SK-N-SH treated with all-trans-retinoic acid at 6 μM for 48 hours (cell line): ENCODE measurements at regions not wholly inside any gene's neighbourhood (a gene's known extent, or its start where the extent isn't known, plus 50 kb on each side); places are given as distances from the start of the nearest gene placed in this dataset.

Experiments
- ATAC-seq: fragments of 200-7000 bp; cut with Tn5 transposase; 3 replicates; pipeline ENCODE4 v1.9.1; 2020; ENCODE audit warnings: mild to moderate bottlenecking, moderate library complexity
- ARNTL ChIP-seq: fragments of 450-650 bp; formaldehyde crosslinking; IDR thresholded peaks from 2 replicates; pipeline ENCODE4 v1.5.0; 2020; ENCODE audit warnings: low read depth, mild to moderate bottlenecking, moderate library complexity, borderline replicate concordance
- BACH2 ChIP-seq: fragments of 250-450 bp; sonication (Bioruptor Pico); IDR thresholded peaks from 2 replicates; pipeline ENCODE4 v1.9.0; 2021; ENCODE audit warnings: mild to moderate bottlenecking, borderline replicate concordance
- CSDC2 ChIP-seq: fragments of 250-450 bp; sonication (Bioruptor Pico); IDR thresholded peaks from 2 replicates; pipeline ENCODE4 v1.5.0; 2020; ENCODE audit warnings: mild to moderate bottlenecking, moderate library complexity
- ESRRG ChIP-seq: fragments of 250-450 bp; sonication (Bioruptor Pico); IDR thresholded peaks from 2 replicates; pipeline ENCODE4 v1.6.1; 2021; ENCODE audit warnings: mild to moderate bottlenecking
- GLIS3 ChIP-seq: fragments of 250-450 bp; sonication (Bioruptor Pico); IDR thresholded peaks from 2 replicates; pipeline ENCODE4 v1.5.0; 2020; ENCODE audit warnings: mild to moderate bottlenecking, moderate library complexity
- ISL1 ChIP-seq: fragments of 250-450 bp; sonication (Bioruptor Pico); IDR thresholded peaks from 2 replicates; pipeline ENCODE4 v2.1.2; 2022; ENCODE audit warnings: mild to moderate bottlenecking, moderate library complexity
- PPARA ChIP-seq: fragments of 250-450 bp; sonication (Bioruptor Pico); IDR thresholded peaks from 2 replicates; pipeline ENCODE4 v1.5.0; 2020; ENCODE audit warnings: mild to moderate bottlenecking, borderline replicate concordance
- RARB ChIP-seq: fragments of 250-450 bp; sonication (Bioruptor Pico); IDR thresholded peaks from 2 replicates; pipeline ENCODE4 v1.8.0; 2021; ENCODE audit warnings: mild to moderate bottlenecking, moderate library complexity
- SNAI2 ChIP-seq: fragments of 250-450 bp; sonication (Bioruptor Pico); IDR thresholded peaks from 2 replicates; pipeline ENCODE4 v1.5.0; 2020; ENCODE audit warnings: mild to moderate bottlenecking, moderate library complexity
- TCF4 ChIP-seq: fragments of 250-450 bp; sonication (Bioruptor Pico); IDR thresholded peaks from 2 replicates; pipeline ENCODE4 v1.8.0; 2021; ENCODE audit warnings: mild to moderate bottlenecking, moderate library complexity, borderline replicate concordance
- TOX ChIP-seq: fragments of 250-450 bp; sonication (Bioruptor Pico); IDR thresholded peaks from 2 replicates; pipeline ENCODE4 v1.8.0; 2021; ENCODE audit warnings: mild to moderate bottlenecking, moderate library complexity, borderline replicate concordance
- ZC3H10 ChIP-seq: fragments of 250-450 bp; sonication (Bioruptor Pico); IDR thresholded peaks from 2 replicates; pipeline ENCODE4 v1.5.1; 2021; ENCODE audit warnings: mild to moderate bottlenecking, moderate library complexity
- ZFP3 ChIP-seq: fragments of 250-450 bp; sonication (Bioruptor Pico); IDR thresholded peaks from 2 replicates; pipeline ENCODE4 v1.5.0; 2020; ENCODE audit warnings: mild to moderate bottlenecking, moderate library complexity
- ZFP30 ChIP-seq: fragments of 450-650 bp; formaldehyde crosslinking; IDR thresholded peaks from 2 replicates; pipeline ENCODE4 v1.5.0; 2022; ENCODE audit warnings: mild to moderate bottlenecking, moderate library complexity
- ZNF565 ChIP-seq: fragments of 450-650 bp; formaldehyde crosslinking; conservative IDR thresholded peaks from 2 replicates; pipeline ENCODE4 v1.5.0; 2020; ENCODE audit warnings: low read depth, mild to moderate bottlenecking, moderate library complexity
- ZNF70 ChIP-seq: fragments of 450-650 bp; formaldehyde crosslinking; IDR thresholded peaks from 2 replicates; pipeline ENCODE4 v1.5.0; 2020; ENCODE audit warnings: mild to moderate bottlenecking, moderate library complexity
- ZNF8 ChIP-seq: fragments of 450-650 bp; formaldehyde crosslinking; IDR thresholded peaks from 2 replicates; pipeline ENCODE4 v1.5.0; 2020; ENCODE audit warnings: mild to moderate bottlenecking, moderate library complexity
- TF ChIP-seq, protein P1 (sequence below): fragments of 250-450 bp; sonication (Bioruptor Pico); IDR thresholded peaks from 2 replicates; pipeline ENCODE4 v1.8.0; 2020; ENCODE audit warnings: mild to moderate bottlenecking, moderate library complexity, borderline replicate concordance
- TF ChIP-seq, protein P2 (sequence below): fragments of 250-450 bp; sonication (Bioruptor Pico); IDR thresholded peaks from 2 replicates; pipeline ENCODE4 v1.5.1; 2020; ENCODE audit warnings: low read depth, mild to moderate bottlenecking, moderate library complexity
- TF ChIP-seq, protein P3 (sequence below): fragments of 250-450 bp; sonication (Bioruptor Pico); IDR thresholded peaks from 2 replicates; pipeline ENCODE4 v1.5.0; 2020; ENCODE audit warnings: mild to moderate bottlenecking, moderate library complexity
- TF ChIP-seq, protein P4 (sequence below): fragments of 250-450 bp; sonication (Bioruptor Pico); IDR thresholded peaks from 2 replicates; pipeline ENCODE4 v1.5.1; 2021; ENCODE audit warnings: mild to moderate bottlenecking, moderate library complexity
- TF ChIP-seq, protein P5 (sequence below): fragments of 250-450 bp; sonication (Bioruptor Pico); IDR thresholded peaks from 2 replicates; pipeline ENCODE4 v1.8.0; 2021; ENCODE audit warnings: low read depth, mild to moderate bottlenecking, moderate library complexity, borderline replicate concordance

DNA sequence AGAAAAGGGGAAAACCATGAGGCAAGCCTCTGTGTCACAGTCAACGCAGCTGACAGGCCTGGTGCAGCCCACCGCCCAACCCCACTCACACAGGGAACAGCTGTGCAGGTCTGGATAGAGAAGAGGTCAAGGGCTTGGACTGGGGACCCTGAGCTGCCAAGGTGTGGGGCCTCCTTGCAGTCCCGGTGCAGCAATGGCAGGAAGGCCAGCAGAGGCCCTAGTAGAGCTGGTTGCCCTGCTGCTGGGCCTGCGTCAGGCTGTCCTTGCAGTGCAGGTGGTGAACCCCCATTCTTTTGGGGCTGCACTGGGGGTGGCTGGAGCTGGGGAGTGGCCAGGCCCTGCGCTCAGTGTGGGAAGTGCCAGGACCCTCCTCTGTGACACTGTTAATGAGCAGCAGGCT lies 482.0 kb downstream of the SMARCA1 start:
- TF ChIP-seq ARNTL (CRISPR knock-in tag) (no peak), TCF4 (no peak), ZNF565 (no peak), ESRRG (CRISPR knock-in tag) (no peak), CSDC2 (no peak), ISL1 (CRISPR knock-in tag) (no peak), GLIS3 (CRISPR knock-in tag) (no peak), ZFP3 (CRISPR knock-in tag) (no peak), TOX (CRISPR knock-in tag) (no peak), ZNF8 (CRISPR knock-in tag) (no peak), ZC3H10 (no peak)
- TF ChIP-seq, protein P1, sequence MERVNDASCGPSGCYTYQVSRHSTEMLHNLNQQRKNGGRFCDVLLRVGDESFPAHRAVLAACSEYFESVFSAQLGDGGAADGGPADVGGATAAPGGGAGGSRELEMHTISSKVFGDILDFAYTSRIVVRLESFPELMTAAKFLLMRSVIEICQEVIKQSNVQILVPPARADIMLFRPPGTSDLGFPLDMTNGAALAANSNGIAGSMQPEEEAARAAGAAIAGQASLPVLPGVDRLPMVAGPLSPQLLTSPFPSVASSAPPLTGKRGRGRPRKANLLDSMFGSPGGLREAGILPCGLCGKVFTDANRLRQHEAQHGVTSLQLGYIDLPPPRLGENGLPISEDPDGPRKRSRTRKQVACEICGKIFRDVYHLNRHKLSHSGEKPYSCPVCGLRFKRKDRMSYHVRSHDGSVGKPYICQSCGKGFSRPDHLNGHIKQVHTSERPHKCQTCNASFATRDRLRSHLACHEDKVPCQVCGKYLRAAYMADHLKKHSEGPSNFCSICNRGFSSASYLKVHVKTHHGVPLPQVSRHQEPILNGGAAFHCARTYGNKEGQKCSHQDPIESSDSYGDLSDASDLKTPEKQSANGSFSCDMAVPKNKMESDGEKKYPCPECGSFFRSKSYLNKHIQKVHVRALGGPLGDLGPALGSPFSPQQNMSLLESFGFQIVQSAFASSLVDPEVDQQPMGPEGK (CRISPR knock-in tag), result no peak
- TF ChIP-seq, protein P2, sequence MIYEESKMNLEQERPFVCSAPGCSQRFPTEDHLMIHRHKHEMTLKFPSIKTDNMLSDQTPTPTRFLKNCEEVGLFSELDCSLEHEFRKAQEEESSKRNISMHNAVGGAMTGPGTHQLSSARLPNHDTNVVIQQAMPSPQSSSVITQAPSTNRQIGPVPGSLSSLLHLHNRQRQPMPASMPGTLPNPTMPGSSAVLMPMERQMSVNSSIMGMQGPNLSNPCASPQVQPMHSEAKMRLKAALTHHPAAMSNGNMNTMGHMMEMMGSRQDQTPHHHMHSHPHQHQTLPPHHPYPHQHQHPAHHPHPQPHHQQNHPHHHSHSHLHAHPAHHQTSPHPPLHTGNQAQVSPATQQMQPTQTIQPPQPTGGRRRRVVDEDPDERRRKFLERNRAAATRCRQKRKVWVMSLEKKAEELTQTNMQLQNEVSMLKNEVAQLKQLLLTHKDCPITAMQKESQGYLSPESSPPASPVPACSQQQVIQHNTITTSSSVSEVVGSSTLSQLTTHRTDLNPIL (CRISPR knock-in tag), result no peak
- TF ChIP-seq, protein P3, sequence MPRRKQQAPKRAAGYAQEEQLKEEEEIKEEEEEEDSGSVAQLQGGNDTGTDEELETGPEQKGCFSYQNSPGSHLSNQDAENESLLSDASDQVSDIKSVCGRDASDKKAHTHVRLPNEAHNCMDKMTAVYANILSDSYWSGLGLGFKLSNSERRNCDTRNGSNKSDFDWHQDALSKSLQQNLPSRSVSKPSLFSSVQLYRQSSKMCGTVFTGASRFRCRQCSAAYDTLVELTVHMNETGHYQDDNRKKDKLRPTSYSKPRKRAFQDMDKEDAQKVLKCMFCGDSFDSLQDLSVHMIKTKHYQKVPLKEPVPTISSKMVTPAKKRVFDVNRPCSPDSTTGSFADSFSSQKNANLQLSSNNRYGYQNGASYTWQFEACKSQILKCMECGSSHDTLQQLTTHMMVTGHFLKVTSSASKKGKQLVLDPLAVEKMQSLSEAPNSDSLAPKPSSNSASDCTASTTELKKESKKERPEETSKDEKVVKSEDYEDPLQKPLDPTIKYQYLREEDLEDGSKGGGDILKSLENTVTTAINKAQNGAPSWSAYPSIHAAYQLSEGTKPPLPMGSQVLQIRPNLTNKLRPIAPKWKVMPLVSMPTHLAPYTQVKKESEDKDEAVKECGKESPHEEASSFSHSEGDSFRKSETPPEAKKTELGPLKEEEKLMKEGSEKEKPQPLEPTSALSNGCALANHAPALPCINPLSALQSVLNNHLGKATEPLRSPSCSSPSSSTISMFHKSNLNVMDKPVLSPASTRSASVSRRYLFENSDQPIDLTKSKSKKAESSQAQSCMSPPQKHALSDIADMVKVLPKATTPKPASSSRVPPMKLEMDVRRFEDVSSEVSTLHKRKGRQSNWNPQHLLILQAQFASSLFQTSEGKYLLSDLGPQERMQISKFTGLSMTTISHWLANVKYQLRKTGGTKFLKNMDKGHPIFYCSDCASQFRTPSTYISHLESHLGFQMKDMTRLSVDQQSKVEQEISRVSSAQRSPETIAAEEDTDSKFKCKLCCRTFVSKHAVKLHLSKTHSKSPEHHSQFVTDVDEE (CRISPR knock-in tag), result no peak
- TF ChIP-seq, protein P4, sequence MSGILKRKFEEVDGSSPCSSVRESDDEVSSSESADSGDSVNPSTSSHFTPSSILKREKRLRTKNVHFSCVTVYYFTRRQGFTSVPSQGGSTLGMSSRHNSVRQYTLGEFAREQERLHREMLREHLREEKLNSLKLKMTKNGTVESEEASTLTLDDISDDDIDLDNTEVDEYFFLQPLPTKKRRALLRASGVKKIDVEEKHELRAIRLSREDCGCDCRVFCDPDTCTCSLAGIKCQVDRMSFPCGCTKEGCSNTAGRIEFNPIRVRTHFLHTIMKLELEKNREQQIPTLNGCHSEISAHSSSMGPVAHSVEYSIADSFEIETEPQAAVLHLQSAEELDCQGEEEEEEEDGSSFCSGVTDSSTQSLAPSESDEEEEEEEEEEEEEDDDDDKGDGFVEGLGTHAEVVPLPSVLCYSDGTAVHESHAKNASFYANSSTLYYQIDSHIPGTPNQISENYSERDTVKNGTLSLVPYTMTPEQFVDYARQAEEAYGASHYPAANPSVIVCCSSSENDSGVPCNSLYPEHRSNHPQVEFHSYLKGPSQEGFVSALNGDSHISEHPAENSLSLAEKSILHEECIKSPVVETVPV (CRISPR knock-in tag), result no peak
- no peak for ATAC-seq

DNA sequence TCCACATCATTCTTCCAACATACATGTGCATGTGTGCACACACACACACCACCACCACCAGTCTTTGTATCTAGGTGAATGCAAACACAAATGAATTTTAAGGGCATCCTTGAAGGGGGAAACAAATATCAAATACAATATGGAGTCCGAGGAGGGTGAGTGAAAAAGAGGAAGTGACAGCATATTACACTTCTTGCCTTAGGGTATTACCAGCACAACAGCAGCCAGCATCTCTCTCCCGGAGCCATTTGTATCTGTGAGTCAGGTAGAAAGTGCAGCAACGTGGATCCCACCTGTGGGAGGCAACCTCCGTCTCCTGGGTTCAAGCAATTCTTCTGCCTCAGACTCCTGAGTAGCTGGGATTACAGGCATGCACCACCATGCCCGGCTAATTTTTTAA lies 483.2 kb downstream of the SMARCA1 start:
- TF ChIP-seq ZNF70 (CRISPR knock-in tag) (no peak), GLIS3 (CRISPR knock-in tag) (no peak), RARB (no peak), TCF4 (no peak), ESRRG (CRISPR knock-in tag) (no peak), ZNF565 (no peak), BACH2 (no peak), ZNF8 (CRISPR knock-in tag) (no peak), ZFP30 (no peak), PPARA (CRISPR knock-in tag) (no peak), ARNTL (CRISPR knock-in tag) (no peak), TOX (CRISPR knock-in tag) (no peak), ISL1 (CRISPR knock-in tag) (no peak), ZC3H10 (no peak), CSDC2 (no peak), ZFP3 (CRISPR knock-in tag) (no peak), SNAI2 (CRISPR knock-in tag) (no peak)
- TF ChIP-seq, protein P1 (CRISPR knock-in tag), result no peak
- TF ChIP-seq, protein P5, sequence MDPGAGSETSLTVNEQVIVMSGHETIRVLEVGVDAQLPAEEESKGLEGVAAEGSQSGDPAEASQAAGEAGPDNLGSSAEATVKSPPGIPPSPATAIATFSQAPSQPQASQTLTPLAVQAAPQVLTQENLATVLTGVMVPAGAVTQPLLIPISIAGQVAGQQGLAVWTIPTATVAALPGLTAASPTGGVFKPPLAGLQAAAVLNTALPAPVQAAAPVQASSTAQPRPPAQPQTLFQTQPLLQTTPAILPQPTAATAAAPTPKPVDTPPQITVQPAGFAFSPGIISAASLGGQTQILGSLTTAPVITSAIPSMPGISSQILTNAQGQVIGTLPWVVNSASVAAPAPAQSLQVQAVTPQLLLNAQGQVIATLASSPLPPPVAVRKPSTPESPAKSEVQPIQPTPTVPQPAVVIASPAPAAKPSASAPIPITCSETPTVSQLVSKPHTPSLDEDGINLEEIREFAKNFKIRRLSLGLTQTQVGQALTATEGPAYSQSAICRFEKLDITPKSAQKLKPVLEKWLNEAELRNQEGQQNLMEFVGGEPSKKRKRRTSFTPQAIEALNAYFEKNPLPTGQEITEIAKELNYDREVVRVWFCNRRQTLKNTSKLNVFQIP (CRISPR knock-in tag), result no peak
- TF ChIP-seq, protein P4 (CRISPR knock-in tag), result no peak
- ATAC-seq, result no peak
